ENCODE measurements at regions not wholly inside any gene's neighbourhood (a gene's known extent, or its start where the extent isn't known, plus 50 kb on each side); places are given as distances from the start of the nearest gene placed in this dataset.

GRCh38 chr14:28102001-28102400, 664.6 kb upstream of the FOXG1 start:
- TF ChIP-seq POLR2A (IDR thresholded peaks at IDR 0.05) (no peak), CTCF (IDR thresholded peaks at IDR 0.05) (no peak), POLR2AphosphoS5 (IDR thresholded peaks at IDR 0.05) (no peak)

All from gastroesophageal sphincter (tissue), 3 donors.